Left colon (tissue), 2 donors: ENCODE measurements at regions not wholly inside any gene's neighbourhood (a gene's known extent, or its start where the extent isn't known, plus 50 kb on each side); places are given as distances from the start of the nearest gene placed in this dataset.
"Not testable (repeated sequence)": the region's sequence is repeated elsewhere in the genome, so short reads cannot be mapped to it uniquely, and the experiment has no call there.

Experiments used
- ATAC-seq: fragments of 200-7000 bp; cut with Tn5 transposase; one replicate; pipeline ENCODE4 v1.9.1; 2020; ENCODE audit warnings: mild to moderate bottlenecking, moderate library complexity
- DNase-seq, 2 donors: peaks; one replicate each; pipeline ENCODE4 v3.0.0-alpha.2; 2020
- intact Hi-C, 2 donors: fragments of 100-400 bp; cut with DNase I in 1 of 2; cut with micrococcal nuclease in 1 of 2; formaldehyde crosslinking; loops; one replicate each; pipeline versions ENCODE4 v1.11.2 to v1.14.0; 2022; cut with DNase I, micrococcal nuclease
- donor health status: DM: no; HTN: no; CAD: no.
- donor health status: DM: yes; HTN: yes; CAD: no.

DNA sequence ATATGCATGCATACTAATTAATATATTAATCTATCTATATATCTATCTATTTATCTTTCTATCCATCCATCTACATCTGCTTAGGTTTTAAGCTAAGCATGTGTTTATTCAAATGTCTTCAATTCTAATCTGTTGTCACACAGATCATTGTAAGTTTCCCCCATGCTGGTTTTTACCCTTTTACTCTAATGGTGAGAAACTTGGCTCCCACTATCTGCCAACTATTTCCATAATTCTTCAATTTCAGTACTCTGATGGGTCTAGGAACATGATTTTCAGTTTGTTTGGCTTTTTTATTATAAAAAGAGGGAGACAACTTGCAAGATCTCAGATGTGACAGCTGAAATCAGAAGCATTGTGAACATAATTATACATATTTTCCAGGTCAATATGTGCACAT lies 773.8 kb downstream of the PLOD2 start:
- intact Hi-C loops = no loop called here
- DNase-seq = no peak
- no peak for ATAC-seq

DNA sequence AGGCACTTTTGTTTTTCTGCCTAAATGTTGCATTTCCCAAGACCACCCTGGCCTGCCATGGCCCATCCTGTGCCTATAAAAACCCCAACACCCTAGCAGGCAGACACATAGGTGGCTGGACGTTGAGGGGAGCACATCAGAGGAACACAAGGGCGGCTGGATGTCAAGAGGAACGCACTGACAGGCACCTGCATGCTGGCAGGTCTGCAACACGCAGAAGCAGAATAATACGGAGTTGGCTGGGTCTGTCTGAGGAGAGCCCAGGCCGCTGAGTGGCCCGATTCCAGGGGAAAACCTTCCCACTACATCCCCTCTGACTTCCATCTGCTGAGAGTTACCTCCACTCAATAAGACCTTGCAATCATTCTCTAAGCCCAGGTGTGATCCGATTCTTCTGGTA lies 765.6 kb downstream of the PLOD2 start:
- ATAC-seq = no peak
- DNase-seq = no peak
- intact Hi-C loops = no loop called here

DNA sequence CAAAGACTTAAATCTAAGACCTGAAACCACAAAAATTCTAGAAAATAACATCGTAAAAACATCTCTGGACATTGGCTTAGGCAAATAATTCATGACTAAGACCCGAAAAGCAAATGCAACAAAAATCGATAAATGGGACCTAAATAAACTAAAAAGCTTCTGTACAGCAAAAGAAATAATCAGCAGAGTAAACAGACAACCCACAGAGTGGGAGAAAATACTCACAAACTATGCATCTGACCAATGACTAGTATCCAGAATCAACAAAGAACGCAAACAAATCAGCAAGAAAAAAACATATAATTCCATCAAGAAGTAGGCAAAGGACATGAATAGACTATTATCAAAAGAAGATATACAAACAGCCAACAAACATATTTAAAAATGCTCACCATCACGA lies 749.4 kb downstream of the PLOD2 start:
- intact Hi-C loops = no loop called here
- no peak for ATAC-seq
- no peak for DNase-seq

DNA sequence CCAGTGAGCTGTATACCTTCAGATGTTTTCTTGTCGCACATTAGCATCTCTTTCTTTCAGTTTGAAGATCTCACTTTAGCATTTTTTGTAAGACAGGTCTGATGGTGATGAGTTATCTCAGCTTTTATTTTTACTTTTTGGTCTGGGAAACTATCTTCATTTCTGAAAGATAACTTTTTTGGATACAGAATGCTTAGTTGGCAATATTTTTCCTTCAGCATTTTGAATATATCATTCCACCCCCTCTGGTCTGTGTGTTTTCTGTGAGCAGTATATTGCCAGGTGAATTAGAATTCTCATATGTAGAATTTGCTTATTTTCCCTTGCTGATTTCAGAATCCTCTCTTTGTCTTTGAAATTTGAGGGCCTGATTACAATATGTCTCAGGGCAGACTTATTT lies 743.3 kb downstream of the PLOD2 start:
- DNase-seq (no peak), ATAC-seq (no peak)
- intact Hi-C loops = no loop called here

DNA sequence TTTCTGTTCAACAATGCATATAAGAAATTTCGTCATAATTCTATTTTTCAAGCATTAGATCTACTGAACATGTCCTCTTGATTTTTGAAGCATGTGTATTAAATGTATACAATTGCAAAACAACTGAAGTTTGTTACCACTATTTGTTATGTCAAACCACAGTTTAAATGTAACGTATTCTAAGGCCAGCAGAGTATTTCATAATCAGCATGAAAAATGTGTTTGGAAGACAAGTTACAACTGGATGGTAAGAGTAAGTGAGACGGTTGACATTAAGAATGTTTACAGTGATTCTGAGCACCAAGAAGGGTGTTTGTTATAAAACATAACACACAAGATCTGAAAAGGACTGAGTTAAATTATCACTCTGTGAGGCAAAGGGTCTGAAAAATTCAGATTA lies 738.4 kb downstream of the PLOD2 start:
- DNase-seq (no peak), ATAC-seq (no peak)
- intact Hi-C loops = no loop called here

DNA sequence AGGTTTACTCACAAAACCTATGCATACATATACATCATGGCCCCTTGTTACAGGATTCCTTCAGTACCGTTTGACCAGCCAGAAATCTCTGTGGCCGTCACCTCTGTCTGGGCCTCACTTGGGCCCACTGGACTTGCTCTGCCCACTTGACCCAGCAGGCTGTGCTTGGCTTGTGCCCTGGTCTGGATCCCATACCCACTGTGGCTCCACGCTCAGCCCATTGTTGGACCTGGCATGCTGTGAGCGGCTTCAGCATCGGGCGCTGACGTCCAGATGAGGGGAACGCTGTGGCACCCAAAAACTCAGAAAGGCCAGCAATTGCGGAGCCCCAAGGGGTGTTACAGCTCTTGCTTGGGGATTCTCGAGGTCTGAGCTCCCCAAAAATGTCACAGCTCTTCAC lies 733.6 kb downstream of the PLOD2 start:
- intact Hi-C loops = no loop called here
- no peak for DNase-seq
- no peak for ATAC-seq

DNA sequence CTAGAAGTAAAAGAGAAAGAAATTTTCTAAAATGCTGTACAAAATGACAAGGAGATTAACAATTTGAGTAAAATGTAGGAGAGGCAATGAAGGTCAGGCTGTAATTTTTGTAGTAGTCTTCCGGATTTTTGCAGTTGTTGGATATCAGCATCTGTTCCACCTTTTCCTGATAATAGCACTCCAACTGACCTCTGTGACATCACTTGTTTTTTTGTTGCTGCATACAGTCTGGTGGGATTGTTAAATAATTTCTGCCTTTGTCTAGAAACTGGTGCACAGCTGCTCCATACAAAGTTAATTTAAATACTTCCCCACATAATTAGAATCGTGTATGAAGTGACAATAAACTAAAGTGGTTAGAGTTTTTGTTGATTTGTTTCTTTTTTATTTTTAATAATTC lies 731.4 kb downstream of the PLOD2 start:
- no peak for DNase-seq
- intact Hi-C loops = no loop called here
- no peak for ATAC-seq

DNA sequence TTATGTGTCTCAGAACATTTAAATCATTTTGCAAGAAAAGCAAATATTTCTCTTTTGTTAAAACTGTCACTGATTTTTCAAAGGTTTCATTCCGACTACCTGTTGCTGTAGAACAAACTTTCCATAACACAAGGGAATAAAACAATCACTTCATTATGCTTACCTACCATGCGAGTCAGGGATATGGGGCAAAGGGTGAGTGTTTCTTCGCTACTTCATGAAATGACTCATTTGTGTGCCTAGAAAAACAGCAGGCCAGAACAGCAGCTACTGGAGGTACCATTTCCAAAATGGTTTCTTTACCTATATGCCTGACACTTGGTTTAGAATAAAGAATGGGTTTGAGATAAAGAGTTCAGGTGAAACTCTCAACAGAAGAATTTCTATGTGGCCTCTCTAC lies 712.5 kb downstream of the PLOD2 start:
- ATAC-seq (no peak), DNase-seq (no peak)
- intact Hi-C loops = no loop called here

DNA sequence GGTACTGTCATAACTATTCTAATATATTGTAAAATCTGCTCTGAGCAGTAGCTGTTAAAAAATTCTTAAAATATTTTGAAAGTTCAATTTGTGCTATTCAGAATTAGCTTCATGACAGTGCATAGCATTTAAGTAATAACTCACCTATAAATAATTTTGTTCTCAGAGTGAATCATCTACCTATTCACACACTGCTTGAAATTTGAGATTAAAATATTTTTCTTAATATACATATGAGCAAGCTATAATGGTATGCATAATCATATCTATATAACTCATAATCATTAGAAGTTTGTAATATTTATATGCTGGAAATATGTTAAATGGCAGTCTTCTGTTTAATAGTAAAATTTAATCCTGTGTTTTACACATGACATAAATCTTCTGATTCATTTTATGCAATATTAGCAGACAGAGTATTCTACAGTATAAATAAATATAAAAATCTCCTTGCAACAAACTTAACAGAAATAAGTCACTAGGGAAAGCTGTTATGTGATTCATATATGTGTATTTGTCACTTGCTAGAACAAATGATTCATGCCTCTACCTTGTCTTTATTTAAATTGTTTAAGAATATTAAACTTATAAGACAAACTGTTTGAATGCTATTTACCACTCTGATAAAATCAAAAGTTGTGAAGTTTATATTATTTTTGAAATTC lies 710.8 kb downstream of the PLOD2 start:
- intact Hi-C loops = no loop called here
- no peak for DNase-seq
- no peak for ATAC-seq

DNA sequence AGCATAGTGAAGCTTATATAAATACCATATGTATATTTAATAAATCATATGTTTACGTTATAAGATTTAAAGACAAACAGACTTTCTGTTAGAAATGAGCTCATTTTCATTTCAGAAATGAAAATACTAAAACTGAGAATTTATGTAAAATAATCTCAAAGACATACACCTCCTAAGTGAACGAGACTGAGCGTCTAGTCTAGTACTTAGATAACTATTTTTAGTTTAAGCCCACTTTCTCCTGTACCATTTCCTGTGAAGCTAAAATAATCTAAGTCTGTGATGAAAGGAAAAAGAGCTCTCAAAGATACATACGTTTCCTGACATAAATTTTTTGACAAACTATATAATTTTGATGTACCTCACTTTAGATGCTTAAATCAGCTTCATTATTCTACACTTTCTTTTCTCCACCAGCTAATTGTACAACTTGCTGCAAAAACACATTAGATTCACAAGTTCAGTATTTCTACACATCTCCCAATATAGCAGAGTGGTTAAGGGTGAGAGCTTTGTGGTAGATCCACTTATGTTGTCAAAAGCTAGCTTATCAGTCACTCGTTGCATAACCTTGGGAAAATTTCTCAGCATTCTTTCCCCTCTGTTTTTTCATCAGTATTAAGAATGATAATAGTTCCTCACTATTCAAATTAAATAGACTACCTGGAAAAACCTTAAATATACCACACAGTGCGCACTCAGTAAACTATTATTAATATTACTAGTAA lies 703.0 kb downstream of the PLOD2 start:
- intact Hi-C loops = no loop called here
- DNase-seq (no peak), ATAC-seq (no peak)

DNA sequence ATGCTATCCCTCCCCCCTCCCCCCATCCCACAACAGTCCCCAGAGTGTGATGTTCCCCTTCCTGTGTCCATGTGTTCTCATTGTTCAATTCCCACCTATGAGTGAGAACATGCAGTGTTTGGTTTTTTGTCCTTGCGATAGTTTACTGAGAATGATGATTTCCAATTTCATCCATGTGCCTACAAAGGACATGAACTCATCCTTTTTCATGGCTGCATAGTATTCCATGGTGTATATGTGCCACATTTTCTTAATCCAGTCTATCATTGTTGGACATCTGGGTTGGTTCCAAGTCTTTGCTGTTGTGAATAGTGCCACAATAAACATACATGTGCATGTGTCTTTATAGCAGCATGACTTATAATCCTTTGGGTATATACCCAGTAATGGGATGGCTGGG lies 701.3 kb downstream of the PLOD2 start:
- intact Hi-C loops, ATAC-seq, DNase-seq: not testable (repeated sequence)

DNA sequence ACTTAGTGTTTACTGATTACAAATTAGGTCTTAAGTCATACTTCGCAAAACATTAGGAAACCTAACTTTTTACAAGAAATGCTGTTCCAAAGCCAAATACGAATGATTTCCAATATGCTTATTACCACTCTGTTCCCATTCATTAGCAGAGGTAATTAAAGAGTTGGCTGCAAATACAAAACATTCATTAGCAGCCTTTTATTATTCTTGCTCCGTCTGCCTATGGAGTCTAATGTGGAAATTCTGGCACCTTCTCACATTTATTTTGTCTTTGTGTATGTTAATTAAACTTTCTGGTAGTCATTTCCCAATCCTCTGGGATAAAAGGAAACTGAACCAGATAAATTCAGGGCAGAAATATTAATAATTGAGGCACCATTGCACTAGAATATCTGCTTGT lies 689.0 kb downstream of the PLOD2 start:
- DNase-seq (no peak), ATAC-seq (no peak)
- intact Hi-C loops = no loop called here

DNA sequence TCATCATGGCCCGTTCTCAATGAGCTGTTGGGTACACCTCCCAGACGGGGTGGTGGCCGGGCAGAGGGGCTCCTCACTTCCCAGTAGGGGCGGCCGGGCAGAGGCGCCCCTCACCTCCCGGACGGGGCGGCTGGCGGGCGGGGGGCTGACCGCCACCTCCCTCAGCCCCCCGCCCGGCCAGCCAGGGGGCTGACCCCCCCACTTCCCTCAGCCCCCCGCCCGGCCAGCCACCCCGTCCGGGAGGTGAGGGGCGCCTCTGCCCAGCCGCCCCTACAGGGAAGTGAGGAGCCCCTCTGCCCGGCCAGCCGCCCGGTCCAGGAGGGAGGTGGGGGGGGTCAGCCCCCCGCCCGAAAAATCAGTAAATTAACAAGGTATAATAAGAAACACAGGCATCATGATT lies 678.2 kb downstream of the PLOD2 start:
- DNase-seq, intact Hi-C loops, ATAC-seq: not testable (repeated sequence)

DNA sequence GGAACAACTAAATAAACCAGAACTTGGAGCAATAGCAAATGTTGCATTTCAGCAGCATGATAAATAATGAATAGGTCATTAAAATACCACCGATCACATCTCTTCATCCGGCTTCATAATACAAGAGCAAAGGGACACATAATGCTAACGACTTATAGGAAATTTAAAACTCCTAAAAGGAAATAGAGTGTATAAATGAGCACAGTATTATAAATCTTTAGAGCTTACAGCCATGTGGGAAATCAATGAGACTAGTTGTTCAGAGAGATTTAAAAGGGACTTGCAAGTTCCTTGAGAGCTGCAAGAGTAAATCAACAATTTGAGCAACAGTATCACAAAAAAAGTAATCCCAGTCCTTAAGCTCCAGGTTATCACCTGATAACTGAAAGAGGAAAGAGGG lies 677.0 kb downstream of the PLOD2 start:
- intact Hi-C loops = no loop called here
- ATAC-seq = no peak
- DNase-seq = no peak

DNA sequence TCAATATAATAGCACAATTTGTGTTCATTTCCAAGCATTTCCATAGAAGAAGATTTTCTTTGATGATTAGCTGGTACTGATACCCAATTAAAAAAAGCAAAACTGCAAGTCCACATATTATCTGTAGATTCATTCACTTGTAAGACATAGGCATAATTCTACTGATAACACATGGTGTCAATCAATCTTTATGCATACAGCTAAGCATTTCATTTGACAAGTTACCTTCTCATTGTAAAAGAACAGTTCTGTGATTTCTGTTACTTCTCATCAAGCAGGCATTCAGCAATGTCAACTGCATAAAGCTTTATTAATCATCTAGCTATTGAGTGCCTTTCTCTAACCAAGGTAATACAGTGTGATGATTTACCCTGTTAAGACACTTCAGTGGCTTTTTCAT lies 672.0 kb downstream of the PLOD2 start:
- intact Hi-C loops = no loop called here
- DNase-seq = no peak
- no peak for ATAC-seq

DNA sequence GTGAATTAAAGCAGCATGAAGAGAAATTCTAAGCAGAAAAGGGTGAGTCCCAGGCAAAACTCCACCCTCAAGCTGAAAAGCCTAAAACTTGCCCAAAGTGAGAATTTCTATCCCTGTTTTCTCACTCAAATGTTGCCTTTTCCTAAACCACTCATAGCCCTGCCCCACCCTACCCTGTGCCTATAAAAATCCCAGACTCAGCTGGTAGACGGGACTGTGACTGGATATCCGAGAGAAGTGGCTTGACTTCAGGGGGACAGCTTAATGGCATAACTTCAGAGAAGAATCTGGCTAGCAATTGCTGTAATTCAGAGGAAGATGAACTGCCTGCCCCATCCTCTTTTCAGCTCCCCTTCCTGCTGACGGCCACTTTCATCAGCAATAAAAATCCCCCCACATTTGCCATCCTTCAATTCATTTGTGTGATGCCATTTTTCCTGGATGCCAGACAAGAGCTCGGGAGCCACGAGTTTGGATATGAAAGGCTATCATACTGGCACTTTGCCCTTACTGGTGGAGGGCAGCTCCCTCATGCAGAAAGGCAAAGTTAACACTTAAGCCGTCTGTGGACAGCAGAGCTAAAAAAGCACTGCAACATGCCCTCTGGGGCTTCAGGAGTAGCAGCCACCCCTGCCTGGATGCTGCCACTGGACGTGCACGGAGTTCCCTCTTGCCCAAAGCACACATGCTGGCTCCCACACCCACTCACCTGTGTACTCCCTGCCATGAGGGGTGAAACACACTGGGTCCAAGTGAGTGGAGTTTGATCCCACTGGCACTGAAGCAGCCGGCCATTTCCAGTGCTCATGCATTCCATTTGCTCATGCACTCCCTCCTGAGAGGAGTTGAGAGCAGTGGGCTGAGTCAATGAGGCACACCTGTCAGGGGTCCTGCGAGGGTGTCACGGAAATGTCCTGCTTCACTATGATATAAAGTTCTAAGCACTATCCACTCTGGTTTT lies 670.6 kb downstream of the PLOD2 start:
- DNase-seq = no peak

DNA sequence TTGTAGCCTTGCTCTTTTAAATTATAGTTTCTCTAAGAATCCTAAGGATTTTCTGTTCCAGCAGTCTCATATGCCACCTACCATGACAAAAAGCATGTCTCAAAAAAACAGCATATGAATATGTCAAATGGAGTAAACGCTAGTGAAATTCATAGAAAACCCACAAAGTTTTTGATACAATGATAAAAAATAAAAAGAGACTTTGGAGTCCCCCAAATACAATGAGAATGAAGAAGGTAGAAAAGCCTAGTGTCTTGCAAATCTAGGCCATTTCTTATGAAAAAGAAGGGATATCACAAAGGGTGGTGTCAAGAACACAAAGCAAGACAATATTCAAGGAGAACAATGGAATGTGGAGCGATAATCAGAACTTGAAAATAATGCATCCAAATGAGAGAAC lies 668.5 kb downstream of the PLOD2 start:
- intact Hi-C loops = no loop called here
- no peak for ATAC-seq
- DNase-seq = no peak

More for the DNA sequence above, 670.6 kb downstream of the PLOD2 start:
- ATAC-seq = no peak
- intact Hi-C loops = no loop called here

DNA sequence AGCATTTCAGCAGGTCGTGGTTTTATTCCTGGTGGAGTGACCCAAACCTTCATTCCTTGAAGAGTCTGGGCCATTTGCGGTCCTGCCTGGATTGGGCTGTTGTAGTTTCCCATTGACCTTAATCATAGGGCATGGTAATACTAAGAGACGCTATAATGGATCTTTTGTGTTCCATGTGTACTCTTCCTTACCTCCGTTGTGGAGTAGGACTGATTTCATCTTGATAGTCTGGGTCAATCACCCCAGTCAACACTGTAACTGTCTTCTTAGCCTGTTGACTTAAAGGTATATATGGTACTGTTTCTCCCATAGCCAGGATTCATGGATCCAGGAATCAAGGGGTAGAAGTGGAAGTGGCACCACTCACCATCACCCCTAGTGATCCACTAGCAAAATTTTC lies 643.6 kb downstream of the PLOD2 start:
- ATAC-seq, intact Hi-C loops, DNase-seq: not testable (repeated sequence)

DNA sequence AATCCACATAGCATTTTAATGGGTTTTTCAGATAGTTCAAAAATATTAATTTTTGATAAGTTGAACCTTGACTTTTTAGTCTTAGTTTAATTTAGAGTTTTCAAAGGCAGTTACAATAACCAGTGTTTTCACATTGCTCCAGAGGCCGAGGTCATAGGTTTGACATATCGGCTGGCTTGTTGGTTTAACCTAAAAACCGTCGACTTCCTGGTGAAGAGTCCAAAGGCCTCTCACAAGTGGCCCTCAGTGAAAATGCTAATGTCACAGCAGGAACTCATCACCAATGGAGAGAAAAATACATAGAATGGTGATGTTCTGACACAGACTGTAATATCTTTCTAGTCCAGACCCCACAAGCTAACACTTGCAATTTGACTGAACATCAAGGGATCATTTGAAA lies 642.3 kb downstream of the PLOD2 start:
- intact Hi-C loops = no loop called here
- ATAC-seq = no peak
- no peak for DNase-seq
